HFF-Myc (cell line): ENCODE measurements at regions not wholly inside any gene's neighbourhood (a gene's known extent, or its start where the extent isn't known, plus 50 kb on each side); places are given as distances from the start of the nearest gene placed in this dataset.
A peak's percentile ranks its signal among the peaks of the same experiment; 100 is the strongest.
"Not testable (repeated sequence)": the region's sequence is repeated elsewhere in the genome, so short reads cannot be mapped to it uniquely, and the experiment has no call there.

ENCODE experiments used
- DNase-seq: peaks from one replicate; pipeline ENCODE4 v3.0.0-alpha.2; 2011; ENCODE audit warnings: low read depth; ENCODE audit errors: extremely low read depth
- H3K4me3 ChIP-seq: replicated peaks from 2 replicates; pipeline ENCODE4 v1.5.1; 2011; ENCODE audit warnings: low read depth, mild to moderate bottlenecking, control low read depth, low read length
- CTCF ChIP-seq: IDR thresholded peaks from 2 replicates; pipeline ENCODE4 v1.5.1; 2012; ENCODE audit warnings: mild to moderate bottlenecking, low read depth, low read length, control low read depth; ENCODE audit errors: missing control alignments

- DNase-seq, H3K4me3 ChIP-seq: not testable (repeated sequence)
Measured at GRCh38 chr6:158881884-158882283, 62.7 kb upstream of the EZR start.

GRCh38 chr6:158881276-158881675 lies 62.1 kb upstream of the EZR start:
- DNase-seq, H3K4me3 ChIP-seq: not testable (repeated sequence)

- no peak overlapping the region for H3K4me3 ChIP-seq
- TF ChIP-seq CTCF = no peak
- no peak for DNase-seq
Measured at GRCh38 chr6:158879180-158879579, 60.0 kb upstream of the EZR start.

- no peak for DNase-seq
Measured at GRCh38 chr6:158877716-158878115, 58.5 kb upstream of the EZR start.

GRCh38 chr6:158876886-158877285 lies 57.7 kb upstream of the EZR start:
- TF ChIP-seq CTCF = no peak
- no peak overlapping the region for H3K4me3 ChIP-seq
- DNase-seq = no peak

More at GRCh38 chr6:158877716-158878115, 58.5 kb upstream of the EZR start:
- TF ChIP-seq CTCF = no peak
- no peak overlapping the region for H3K4me3 ChIP-seq

- no peak for DNase-seq
- no peak overlapping the region for H3K4me3 ChIP-seq
- TF ChIP-seq CTCF = no peak
Measured at GRCh38 chr6:158870649-158870957, 51.4 kb upstream of the EZR start.

- peak overlapping the region; percentile 34 for H3K4me3 ChIP-seq
- peak; percentile 2 for TF ChIP-seq CTCF
- peak; percentile 85 for DNase-seq
Measured at GRCh38 chr6:158869826-158870648, 50.9 kb upstream of the EZR start.
